ENCODE measurements at regions not wholly inside any gene's neighbourhood (a gene's known extent, or its start where the extent isn't known, plus 50 kb on each side); places are given as distances from the start of the nearest gene placed in this dataset.

DNA sequence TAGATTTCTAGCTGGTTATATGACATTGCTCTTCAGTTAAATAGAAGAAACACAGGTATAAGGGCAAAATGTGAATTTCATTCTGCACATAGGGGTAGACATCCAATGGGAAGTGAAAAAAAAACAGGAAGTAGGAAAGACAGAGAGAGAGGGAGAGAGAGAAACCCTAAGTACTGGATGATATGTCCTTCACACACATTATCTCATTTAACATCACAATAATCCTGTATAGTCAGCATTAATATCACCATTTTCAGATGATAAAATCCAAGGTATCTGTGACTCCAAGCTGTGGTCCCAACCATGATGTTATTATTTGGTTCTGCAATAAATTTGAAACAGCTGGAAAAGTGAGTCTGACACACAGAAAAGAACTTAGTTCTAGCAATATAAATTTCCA lies 759.9 kb downstream of the SATB2 start:
- no peak for DNase-seq

DNA sequence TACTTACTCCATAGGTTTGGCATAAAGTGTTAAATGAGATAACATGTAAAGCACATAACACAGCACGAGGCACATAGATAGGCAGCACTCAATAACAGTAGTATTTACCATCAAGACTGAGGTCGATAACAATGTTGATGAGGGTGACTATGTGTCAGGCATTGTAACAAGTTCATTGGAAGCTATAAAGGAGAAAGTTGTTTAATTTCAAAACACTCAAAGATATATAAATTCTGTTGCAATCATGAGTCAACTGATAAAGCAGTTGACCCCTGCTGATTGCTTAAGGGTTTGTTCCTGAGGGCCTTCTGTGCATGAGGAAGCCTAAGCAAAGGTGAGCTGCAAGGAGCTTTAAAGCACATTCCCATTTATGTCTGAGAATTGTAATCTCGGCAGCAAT lies 760.5 kb downstream of the SATB2 start:
- no peak for DNase-seq

DNA sequence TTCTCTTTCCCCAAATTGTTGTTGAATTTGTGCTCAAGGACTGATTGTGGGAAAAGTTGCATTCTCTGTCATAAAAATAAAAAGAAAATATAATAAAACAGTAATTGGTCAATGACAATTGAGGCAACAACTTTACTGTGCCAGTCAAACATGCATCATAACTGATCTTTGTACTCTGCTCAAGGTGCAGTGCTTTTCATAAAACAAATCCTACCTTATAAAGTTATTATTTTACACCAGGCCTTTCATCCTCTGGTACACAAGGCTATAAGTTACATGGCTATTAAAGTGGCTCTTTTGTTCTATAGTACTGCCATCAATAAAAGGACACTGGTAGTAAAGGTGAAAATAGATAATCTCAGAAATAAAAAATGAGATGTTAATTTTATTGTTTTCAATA lies 761.9 kb downstream of the SATB2 start:
- no peak for DNase-seq

DNA sequence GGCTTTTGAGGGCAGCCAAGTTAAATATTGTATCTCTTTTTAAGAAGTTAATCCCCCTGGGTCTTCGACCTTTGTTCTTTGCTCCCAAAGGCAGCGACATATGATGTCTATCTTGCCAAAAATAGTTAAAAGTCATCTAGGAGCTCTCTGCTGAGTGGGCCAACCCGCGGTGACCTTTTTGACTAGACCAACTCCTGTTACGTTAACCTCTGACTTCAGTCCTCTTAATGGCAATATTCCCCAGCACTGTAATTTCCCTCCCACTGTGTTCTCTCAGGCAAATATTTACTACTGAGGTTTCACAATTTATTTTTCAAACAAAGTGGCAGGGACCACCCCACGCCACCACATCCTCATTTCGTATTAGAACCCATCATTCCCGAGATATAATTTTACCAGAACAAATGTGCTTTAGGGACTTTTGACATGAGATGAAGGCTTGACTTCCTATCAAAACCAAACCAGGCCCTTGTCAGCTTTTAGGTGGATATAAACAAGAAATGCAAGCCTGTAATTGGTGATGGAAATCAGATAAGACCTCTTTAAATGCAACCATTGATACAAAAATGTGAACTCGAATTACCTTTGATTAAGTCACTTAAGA lies 764.7 kb downstream of the SATB2 start:
- no peak for DNase-seq

DNA sequence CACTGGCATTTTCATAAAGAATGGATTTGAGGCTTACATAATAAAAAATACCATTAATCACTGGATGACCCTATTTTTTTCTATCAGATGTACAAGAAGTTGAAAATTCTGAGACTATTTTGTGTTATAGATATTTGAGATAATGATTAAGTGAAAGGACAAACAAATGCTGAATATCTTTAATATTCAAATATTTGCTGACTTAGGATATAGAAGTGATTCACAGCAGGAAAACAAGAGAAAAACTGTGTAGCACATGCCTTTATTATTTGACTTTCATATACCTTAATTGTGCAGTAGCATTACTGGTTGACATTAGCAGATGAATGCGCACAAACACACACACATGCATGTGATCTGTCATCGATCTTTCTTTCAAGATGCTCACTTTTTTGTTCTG lies 766.5 kb downstream of the SATB2 start:
- no peak for DNase-seq

DNA sequence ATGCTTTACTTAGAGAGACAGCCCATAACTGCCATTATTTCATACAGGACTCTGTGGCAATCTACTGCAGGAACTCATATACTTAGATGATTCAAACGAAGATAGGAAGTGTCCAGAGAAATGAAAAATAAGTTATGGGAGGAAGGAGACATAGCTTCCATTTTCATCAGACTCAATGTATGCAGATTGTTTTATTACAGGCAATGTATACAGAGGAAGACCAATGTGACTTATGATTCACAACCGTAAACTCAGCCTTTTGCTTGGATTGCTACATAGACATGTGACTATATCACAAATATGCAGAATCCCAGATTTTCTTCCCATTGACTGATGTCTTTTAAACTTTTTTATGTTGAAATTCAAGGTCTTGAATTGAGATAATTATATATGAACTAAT lies 793.4 kb downstream of the SATB2 start:
- no peak for DNase-seq

DNA sequence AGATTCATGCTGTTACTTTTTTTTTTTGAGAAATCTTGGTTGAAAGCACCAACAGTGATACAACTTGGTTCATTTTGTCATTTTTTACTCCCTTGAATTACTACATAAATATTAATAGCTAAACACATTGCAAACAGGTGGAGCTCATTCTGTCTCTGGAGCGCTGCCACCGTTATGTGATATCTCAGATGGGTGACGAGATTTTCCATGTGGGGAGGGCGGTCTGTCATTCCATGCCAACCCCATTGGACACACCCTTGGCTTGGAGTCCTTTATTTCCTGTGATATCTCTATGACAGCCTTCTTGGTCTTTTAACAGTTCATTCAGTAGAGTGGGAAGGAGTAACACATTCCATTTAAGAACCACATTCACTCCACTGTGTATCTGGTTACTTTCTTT lies 794.8 kb downstream of the SATB2 start:
- DNase-seq = no peak

DNA sequence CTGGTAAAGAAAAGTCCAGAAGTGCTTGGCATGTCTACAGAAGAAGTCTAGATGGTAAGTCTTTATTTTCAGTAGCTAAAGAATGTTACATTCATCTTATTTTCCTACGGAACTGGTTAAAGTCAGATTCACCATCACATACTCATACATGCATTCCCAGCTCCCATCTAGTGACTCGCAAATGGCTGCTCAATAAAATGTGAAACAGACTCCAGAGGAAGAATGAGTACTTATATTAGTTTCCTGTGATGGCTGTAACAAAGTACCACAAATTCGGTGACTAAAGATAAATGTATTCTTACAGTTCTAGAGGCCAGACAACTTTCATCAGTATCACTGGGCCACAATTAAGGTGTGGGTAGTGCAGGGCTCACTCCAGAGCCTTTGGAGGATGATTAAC lies 797.2 kb downstream of the SATB2 start:
- DNase-seq = no peak

DNA sequence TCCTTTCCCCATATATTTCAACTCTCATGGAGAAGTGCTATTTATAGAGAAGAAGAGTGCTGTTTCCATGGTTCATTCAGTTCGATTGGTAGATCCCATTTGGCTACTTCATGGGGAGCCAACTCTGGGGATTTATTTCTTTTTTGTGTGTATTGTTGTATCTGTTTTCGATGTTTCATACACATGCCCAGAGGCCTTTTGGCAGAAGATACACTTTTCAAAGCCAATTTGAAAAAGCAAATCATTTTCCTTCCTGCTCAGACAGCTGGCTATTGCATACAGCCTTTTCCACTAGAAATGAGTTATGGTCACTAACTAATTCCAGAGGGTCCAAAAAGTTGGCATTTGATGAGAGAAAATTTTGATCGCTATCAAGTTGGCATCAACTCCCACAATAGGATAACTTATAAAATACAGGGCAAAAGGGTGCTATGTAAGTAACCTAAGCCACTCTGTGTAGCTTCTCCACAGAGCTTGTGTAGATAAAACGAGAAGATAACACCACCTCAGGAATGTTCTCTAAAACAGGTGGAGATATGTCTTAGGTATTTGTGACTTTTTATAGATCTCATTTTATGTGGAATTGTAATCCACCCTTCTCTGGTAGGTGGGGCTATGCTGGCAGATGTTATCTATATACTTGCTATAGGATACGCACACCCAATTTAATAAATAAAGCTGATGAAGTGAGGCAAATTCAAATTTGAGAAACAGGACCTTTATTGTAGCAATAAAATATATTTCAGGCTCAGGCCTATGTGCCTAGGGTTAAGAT lies 798.5 kb downstream of the SATB2 start:
- no peak for DNase-seq

DNA sequence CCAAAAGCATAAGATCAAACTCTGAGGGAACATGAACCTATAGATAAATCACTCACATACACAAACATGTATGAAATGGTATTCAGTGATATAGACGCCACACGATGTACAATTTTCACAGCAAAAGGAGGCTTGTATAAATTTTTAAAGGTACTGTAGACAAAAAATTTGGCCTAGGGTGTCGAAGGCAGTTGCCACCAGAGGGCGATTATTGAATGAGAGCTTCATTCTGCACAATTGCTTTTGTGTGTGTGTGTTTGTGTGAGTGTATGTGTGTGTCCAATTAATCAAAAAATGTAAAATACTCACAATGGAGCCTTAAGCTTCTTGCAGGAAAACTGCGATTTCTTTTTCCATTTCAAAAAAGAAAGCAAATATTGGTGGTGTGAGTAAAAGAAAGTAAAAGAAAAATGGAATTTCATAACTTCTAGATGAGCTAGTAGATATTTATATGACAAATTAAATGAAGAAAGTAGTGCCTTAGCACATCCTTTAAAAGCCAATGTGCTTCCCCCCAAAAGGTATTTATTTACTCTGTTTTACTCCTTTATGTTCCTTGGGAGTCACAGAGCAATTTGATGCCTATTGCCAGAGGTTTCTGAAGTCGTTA lies 800.1 kb downstream of the SATB2 start:
- no peak for DNase-seq

DNA sequence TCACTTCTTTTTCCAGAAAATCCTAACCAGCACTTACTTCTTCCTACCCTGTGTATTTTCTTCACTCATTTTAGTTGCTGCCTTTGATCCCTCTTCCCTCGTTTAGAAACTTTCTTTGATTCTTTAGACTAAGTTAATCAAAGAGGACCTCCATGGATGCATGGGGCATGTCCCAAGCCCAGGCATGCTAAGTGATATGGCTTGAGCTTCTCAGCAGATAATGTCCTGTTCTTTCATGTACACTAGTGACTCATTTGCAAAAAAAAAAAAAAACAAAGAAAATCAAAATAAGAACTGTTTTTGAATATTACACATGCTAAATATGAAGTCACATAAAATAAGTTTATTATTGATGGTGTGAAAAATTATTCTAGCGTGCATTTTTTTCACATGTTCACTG lies 800.9 kb downstream of the SATB2 start:
- no peak for DNase-seq

DNA sequence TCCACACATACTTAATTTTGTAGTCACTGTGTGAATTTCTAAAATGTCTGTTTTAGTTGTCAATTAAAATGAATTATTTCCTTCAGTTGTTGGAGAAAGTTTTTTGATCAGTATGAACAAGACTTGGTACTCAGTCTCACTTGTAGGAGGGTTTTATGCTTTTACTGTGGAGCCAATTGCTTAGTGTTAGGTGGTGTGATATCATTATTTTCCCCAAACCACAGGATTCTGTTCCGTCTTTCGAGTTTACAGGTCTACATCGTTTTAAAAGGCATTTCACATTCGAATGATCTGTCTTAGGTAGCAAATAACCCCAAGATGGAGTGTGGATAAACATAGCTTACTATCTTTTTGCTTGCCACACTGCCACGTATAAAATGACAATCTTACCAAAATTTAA lies 803.1 kb downstream of the SATB2 start:
- no peak for DNase-seq

DNA sequence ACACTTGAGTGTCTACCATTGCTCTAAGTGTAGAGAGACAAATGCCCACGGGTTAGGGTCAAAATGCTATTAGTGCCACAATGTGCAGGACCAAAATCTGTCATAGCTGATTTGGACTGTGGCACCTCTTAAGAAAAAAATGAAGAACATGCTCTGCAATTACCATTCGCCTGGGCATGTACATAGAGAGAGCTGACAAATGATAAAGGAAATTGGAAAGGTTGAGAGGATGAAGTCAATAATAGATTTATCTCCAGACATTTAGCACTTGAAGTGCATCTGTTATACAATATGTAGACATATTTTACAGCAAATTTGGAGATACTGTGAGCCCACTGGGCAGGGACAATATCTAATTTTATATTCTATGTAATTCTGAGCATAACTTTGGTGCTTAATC lies 804.4 kb downstream of the SATB2 start:
- DNase-seq = no peak

DNA sequence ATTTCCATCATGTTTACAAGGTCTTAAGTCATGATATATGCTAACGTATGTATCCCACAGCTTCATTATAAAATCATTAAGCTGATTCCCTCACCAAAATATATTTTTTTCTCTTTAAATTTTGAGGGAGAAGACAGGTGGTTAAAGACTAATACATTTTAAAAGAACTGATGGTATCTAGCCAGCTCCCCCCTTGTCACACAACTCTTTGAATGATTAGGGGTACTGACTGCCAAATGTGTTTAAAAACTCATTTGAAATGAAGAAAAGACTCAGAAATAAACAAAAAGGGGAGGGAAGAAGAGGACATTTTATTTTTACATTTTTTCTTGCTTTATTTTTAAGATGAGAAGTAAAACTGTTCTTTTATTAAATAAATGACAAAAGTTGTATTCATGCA lies 805.3 kb downstream of the SATB2 start:
- no peak for DNase-seq

DNA sequence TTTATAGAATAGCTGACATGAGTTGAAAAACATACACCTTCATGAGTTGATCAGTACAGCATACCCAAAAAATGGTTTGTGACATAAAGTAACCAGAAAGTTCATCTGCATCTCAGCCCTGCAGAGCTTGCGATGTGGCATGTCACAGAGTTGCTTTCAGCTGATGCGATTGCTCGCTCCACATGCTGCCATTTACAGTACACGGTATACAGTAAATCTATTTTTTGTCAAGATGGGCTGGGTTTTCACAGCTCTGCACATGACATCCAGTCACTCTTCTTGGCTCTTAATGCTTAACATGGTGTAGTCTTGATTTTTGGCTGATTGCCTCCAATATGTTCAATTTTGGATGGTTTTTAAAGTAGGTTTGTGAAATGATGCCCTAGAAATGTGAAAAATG lies 811.9 kb downstream of the SATB2 start:
- DNase-seq = no peak

DNA sequence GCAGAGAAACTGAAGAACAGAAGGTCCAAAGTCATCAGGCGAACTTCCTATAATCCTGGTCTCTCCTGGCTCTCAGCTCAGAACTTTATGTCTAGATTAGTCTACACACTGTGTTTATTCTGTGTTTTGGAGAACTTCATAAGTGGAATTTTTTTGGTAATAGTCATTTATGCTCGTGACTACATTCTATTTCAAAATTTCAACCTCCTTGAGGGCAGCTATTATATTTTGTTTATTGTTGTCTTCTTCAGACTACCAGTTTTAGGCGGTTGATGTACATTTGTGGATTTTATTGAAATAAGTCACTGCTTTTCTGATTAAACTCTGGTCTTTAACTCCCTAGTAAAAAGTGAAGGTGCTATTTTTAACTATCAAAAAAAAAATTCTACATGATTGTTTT lies 816.6 kb downstream of the SATB2 start:
- DNase-seq = no peak

DNA sequence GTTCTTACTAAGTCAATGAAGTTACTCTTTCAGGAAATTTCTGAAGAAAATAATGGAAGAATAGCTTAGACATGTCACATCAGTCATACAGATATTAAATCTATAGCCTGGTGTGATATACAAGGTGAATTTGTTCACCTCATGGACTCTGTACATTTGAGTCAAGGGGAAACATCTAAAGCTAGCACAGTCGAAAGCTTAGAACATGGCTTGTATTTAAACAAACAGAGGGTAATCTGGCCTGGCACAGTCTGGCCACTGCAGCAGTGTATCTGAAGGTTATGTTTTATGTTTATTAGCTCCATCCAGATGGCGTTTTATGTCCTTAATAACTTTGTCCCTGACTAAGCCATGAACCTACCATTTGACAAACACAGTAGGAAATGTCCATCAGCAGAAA lies 817.3 kb downstream of the SATB2 start:
- no peak for DNase-seq

DNA sequence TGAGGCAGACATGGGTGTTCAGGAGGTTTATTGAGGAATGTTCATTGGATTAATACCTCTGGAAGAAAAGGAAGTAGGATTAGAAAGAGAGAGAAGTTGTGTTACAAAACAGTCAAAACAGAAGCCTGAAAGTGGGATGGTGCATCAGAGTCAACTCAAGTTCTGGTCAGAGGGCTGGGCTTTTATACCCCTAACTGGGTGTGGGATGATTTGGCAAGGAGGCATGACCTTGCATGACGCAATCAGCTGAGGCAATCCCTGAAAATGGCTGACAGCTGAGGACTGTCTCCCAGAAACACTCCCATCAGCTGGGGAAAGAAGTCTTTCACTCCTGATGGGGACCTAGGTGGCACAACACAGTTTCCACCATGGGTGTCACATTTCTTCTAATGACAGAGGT lies 818.2 kb downstream of the SATB2 start:
- DNase-seq = no peak

DNA sequence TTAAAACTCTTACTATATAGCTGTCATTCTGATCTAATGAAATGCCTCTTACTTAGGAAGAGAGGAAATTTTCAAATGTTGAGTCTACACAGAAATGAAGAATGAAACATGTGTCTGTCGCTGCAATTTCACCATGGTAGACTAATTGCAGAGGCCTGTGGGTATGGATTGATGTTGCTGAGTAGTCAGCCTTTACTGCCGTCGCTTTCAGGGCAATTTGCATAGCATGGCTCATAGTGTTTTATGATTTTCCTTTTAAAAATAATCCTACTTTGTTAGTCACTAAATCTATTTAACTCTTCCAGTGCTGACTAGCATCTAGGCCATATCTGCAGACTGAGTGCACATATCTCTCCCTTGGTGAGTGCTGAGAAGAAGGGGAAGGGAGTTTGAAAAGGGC lies 819.2 kb downstream of the SATB2 start:
- no peak for DNase-seq

DNA sequence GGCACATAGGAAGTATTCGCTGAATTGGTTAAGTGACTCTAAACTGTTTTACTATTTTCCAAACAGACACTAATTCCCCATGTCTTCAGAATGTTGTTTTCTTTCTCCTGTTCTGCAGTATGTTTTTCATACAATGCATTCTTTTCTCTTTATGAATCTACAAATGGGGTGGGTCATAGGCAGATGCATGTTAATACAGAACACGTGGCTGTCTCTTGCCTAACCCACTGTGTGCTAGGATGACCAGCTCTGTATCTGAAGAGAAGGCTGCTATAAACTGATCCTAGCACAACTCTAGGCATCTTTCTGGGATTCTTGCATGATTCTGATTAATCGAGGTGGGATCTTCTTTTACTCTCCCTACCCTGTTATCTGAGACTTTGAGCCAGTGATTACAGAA lies 826.0 kb downstream of the PLCL1 start:
- no peak for DNase-seq

DNA sequence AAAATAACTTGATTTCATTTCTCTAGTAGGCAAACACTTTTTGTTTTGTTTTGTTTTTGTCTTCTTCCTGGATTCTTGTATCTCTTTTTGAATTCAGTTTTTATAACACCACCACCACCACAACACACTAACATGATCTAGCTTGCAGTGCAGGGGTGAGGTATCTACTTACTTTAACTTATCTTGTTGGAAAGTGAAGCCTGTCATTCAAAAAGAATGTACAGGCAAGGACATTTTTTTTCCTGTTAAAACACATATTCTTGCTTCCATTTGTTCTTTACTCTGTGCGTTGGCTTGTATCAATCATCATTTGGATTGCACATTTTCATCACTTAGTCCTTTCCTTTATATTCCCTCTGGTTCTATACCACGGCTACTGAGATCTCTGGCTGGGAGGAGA lies 824.2 kb downstream of the PLCL1 start:
- DNase-seq = no peak

DNA sequence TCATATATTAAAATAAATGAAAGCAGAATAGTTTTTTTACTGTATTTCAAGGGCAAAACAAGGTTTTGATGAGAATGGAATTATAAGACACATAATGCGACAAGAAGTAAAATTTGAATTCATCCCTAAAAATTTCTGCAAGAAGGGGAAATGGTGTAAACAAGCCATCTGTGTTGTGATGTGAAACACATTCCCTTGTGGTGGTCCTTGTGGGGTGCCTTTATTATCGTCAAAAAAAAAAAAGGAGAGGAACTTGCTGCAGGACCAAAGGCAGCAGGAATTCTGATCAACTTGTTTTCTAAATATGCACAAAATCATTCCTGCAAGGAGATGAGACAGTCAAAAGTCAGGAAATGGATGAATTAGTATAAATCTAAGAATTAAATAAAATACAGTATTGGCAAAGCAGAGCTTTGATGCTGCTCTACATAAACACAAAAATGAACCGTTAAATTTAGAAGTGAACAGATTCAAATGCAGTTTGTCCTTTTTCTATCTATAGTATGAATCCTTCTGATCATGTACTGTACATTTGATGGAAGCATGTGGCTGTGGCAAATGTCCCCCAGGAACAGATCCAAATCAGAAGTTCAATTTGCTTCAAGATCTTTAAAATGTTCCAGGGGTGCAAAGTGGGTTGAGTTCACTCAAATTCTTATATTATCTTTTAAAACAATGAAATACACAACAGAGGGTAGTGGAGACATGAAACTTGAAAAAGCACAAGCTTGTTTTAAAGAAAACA lies 818.8 kb downstream of the PLCL1 start:
- no peak for DNase-seq

DNA sequence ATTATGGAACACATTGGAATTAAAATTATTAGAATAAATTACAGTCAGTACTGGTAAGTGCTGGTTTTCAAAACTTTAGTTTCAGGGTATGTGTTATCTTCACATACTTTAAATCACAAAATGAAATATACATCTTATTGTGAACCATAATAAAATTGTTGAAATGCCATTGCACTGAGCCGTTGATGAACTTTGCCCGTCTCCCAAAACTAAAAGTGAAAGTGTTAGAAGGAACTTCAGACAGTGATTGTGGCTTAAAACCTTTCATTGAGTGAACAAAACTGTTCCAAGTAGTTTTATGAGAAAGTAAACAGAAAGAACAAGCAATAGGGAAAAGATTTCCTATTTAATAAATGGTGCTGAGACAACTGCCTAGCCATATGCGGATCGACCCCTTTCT lies 811.6 kb downstream of the PLCL1 start:
- no peak for DNase-seq

DNA sequence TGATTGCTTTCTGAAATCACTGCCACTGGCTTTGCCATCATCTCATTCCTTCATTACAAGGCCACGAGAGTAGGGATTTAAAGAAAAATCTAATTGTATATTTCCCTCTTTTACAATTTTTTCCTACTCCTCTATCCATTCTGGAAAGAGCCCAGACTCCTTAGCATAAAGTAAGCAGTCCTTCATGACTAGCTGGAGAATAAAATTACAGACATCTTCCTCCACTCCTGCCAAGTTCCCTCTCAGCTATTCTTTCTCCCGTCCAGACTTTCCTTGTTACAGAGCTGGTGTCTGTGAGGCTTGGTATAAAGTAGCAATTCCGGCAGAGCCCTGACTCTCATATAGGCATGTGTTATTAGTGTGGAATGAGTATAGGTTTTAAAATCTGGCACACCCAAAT lies 806.8 kb downstream of the PLCL1 start:
- no peak for DNase-seq

Measured in CD4-positive, alpha-beta T cell treated with Interferon alpha-2 for 1 hour (primary cell).